Loucy (cell line): ENCODE measurements at regions not wholly inside any gene's neighbourhood (a gene's known extent, or its start where the extent isn't known, plus 50 kb on each side); places are given as distances from the start of the nearest gene placed in this dataset.

Experiments used
- CTCF ChIP-seq: fragments of 200-600 bp; sonication (generic); conservative IDR thresholded peaks from 2 replicates; pipeline ENCODE4 v1.5.1; 2014; ENCODE audit warnings: mild to moderate bottlenecking, antibody characterized with exemption, low read length
- EZH2phosphoT487 ChIP-seq: fragments of 200-600 bp; IDR thresholded peaks from 2 replicates; pipeline ENCODE4 v1.6.1; 2018; ENCODE audit warnings: antibody characterized with exemption, mild to moderate bottlenecking, moderate library complexity, borderline replicate concordance

GRCh38 chr20:4571759-4572531 is 114.3 kb upstream of the PRNP start:
- TF ChIP-seq CTCF, result no peak
- no peak for TF ChIP-seq EZH2phosphoT487
